ENCODE measurements at regions not wholly inside any gene's neighbourhood (a gene's known extent, or its start where the extent isn't known, plus 50 kb on each side); places are given as distances from the start of the nearest gene placed in this dataset.

DNA sequence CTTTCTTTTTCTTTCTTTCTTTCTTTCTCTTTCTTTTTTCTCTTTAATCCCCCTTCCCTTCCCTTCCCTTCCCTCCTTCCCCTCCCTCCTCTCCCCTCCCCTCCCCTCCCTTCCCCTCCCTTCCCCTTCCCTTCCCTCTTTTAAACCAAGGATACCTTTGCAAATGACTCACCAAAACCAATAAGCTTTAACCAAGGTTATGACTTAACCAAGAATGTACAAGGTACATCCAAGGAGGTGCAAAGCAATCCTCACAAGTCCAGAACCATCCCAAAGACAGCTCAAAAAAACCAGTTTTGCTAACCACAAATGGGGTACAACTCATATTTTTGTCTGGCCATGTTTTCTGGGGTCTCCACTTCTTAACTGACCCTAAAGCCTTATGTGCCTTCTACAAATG, 174.7 kb upstream of the PPP1R2C start:
- Mint-ChIP-seq H3K4me3 (ENCODE audit: unreplicated experiment) (no peak overlapping the region), H3K36me3 (ENCODE audit: unreplicated experiment) (no peaks in the 10 kb centered on the region), H3K27me3 (ENCODE audit: unreplicated experiment) (peaks cover 2% of the 10 kb centered on the region), H3K9me3 (ENCODE audit: unreplicated experiment) (no peaks in the 10 kb centered on the region), H3K4me1 (ENCODE audit: low read depth, unreplicated experiment) (no peaks in the 10 kb centered on the region), H3K27ac (ENCODE audit: unreplicated experiment) (no peak overlapping the region)
- TF ChIP-seq, protein P1, sequence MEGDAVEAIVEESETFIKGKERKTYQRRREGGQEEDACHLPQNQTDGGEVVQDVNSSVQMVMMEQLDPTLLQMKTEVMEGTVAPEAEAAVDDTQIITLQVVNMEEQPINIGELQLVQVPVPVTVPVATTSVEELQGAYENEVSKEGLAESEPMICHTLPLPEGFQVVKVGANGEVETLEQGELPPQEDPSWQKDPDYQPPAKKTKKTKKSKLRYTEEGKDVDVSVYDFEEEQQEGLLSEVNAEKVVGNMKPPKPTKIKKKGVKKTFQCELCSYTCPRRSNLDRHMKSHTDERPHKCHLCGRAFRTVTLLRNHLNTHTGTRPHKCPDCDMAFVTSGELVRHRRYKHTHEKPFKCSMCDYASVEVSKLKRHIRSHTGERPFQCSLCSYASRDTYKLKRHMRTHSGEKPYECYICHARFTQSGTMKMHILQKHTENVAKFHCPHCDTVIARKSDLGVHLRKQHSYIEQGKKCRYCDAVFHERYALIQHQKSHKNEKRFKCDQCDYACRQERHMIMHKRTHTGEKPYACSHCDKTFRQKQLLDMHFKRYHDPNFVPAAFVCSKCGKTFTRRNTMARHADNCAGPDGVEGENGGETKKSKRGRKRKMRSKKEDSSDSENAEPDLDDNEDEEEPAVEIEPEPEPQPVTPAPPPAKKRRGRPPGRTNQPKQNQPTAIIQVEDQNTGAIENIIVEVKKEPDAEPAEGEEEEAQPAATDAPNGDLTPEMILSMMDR (IDR thresholded peaks at IDR 0.05; ENCODE audit: partially characterized antibody, unreplicated experiment), result no peak
- DNase-seq, result no peak

DNA sequence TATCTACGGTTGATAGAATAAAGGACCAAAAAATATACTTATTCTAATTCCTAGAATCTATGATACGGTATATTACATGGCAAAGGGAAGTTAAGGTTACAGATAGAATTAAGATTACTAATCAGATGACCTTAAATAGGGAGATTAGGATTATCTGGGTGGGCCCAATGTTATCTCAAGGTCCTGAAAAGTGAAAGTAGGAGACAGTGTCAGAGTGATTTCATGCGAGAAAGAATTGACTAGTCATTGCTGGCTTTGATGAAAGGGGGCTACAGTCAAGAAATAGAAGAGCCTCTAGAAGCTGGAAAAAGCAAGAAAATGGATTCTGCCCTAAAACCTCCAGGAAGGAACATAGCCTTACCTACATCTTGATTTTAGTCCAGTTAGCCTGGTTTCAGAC, 176.9 kb upstream of the PPP1R2C start:
- H3K4me1 Mint-ChIP-seq (ENCODE audit: low read depth, unreplicated experiment), result no peaks in the 10 kb centered on the region
- no peak overlapping the region for H3K27ac Mint-ChIP-seq (ENCODE audit: unreplicated experiment)
- no peak for DNase-seq
- TF ChIP-seq, protein P1 (IDR thresholded peaks at IDR 0.05; ENCODE audit: partially characterized antibody, unreplicated experiment), result no peak
- H3K36me3 Mint-ChIP-seq (ENCODE audit: unreplicated experiment), result no peaks in the 10 kb centered on the region
- no peaks in the 10 kb centered on the region for H3K9me3 Mint-ChIP-seq (ENCODE audit: unreplicated experiment)
- H3K4me3 Mint-ChIP-seq (ENCODE audit: unreplicated experiment), result no peak overlapping the region
- H3K27me3 Mint-ChIP-seq (ENCODE audit: unreplicated experiment), result peaks cover 2% of the 10 kb centered on the region

DNA sequence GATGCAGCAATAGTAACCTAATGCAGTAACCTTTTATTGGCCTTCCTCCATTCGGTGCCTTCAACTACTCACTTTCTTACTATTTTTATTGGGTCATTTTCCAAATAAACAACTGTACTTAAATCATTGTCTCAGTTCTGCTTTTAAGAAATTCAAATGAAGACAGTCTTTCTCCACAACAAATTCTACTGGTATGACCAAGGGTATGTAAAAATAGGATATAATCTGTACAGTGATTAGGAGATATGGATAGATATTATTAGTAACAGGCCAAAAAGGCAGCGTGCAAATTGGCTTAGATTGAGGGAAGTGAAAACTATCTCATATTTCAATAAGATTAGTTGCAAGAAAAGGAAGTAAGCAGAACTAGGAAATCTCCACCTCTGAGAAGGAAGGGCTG, 177.4 kb upstream of the PPP1R2C start:
- H3K27me3 Mint-ChIP-seq (ENCODE audit: unreplicated experiment), result peaks cover 2% of the 10 kb centered on the region
- TF ChIP-seq, protein P1 (IDR thresholded peaks at IDR 0.05; ENCODE audit: partially characterized antibody, unreplicated experiment), result no peak
- H3K27ac Mint-ChIP-seq (ENCODE audit: unreplicated experiment), result no peak overlapping the region
- no peaks in the 10 kb centered on the region for H3K36me3 Mint-ChIP-seq (ENCODE audit: unreplicated experiment)
- no peaks in the 10 kb centered on the region for H3K4me1 Mint-ChIP-seq (ENCODE audit: low read depth, unreplicated experiment)
- DNase-seq, result no peak
- no peak overlapping the region for H3K4me3 Mint-ChIP-seq (ENCODE audit: unreplicated experiment)
- H3K9me3 Mint-ChIP-seq (ENCODE audit: unreplicated experiment), result no peaks in the 10 kb centered on the region

DNA sequence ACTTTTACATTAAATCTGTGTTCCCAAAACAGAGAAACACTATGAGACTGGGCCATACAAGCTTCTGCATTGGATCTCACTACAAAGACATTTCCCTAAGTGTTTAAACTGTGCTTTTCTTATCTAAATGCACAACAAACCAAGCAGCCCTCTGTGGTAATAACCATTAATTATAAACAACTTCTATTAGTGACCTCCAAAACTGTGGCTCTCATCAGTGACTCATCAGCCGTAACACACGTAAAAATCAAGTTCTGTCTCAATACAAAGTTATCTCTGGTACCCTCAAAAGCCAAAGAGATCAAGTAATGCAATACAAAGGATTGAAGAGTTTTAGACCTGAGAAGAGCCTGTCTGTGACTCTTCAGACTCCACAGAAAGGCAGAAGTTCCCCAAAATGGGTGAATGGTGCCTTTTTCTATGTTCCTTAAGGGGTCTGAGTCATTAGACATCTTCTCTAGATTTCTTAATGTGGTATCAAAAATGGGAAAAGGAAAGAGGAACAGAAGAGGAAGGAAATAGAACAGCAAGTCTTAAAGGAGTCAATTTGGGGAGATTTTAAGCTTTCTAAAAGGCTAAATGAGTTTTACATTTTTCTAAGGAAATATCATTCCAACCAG, 189.8 kb upstream of the PPP1R2C start:
- H3K27me3 Mint-ChIP-seq (ENCODE audit: unreplicated experiment), result no peaks in the 10 kb centered on the region
- no peaks in the 10 kb centered on the region for H3K36me3 Mint-ChIP-seq (ENCODE audit: unreplicated experiment)
- H3K4me3 Mint-ChIP-seq (ENCODE audit: unreplicated experiment), result no peak overlapping the region
- no peaks in the 10 kb centered on the region for H3K4me1 Mint-ChIP-seq (ENCODE audit: low read depth, unreplicated experiment)
- H3K27ac Mint-ChIP-seq (ENCODE audit: unreplicated experiment), result no peak overlapping the region
- DNase-seq, result no peak
- TF ChIP-seq, protein P1 (IDR thresholded peaks at IDR 0.05; ENCODE audit: partially characterized antibody, unreplicated experiment), result no peak
- H3K9me3 Mint-ChIP-seq (ENCODE audit: unreplicated experiment), result no peaks in the 10 kb centered on the region

DNA sequence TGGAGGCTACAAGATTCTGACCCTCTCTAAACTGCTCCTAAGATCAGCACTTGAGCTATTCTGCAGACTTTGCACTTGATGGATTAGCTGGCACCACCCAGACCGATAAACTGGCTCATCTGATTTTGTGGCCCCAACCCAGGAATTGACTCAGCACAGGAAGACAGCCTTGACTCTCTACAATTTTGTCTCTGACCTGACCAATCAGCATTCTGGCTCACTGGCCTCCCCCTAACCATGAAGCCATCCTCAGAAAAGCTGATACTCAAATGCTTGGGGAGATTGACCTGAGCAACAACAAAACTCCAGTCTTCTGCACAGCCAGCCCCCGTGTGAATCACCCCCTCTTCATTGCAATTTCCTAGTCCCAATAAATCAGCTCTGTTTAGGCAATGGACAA, 195.4 kb upstream of the PPP1R2C start:
- H3K36me3 Mint-ChIP-seq (ENCODE audit: unreplicated experiment), result no peaks in the 10 kb centered on the region

More for the DNA sequence above, 195.4 kb upstream of the PPP1R2C start:
- H3K27me3 Mint-ChIP-seq (ENCODE audit: unreplicated experiment), result no peaks in the 10 kb centered on the region
- H3K4me3 Mint-ChIP-seq (ENCODE audit: unreplicated experiment), result no peak overlapping the region
- DNase-seq, result no peak
- TF ChIP-seq, protein P1 (IDR thresholded peaks at IDR 0.05; ENCODE audit: partially characterized antibody, unreplicated experiment), result no peak
- no peaks in the 10 kb centered on the region for H3K4me1 Mint-ChIP-seq (ENCODE audit: low read depth, unreplicated experiment)
- H3K9me3 Mint-ChIP-seq (ENCODE audit: unreplicated experiment), result no peaks in the 10 kb centered on the region
- no peak overlapping the region for H3K27ac Mint-ChIP-seq (ENCODE audit: unreplicated experiment)
